SH-SY5Y (cell line): ENCODE measurements at regions not wholly inside any gene's neighbourhood (a gene's known extent, or its start where the extent isn't known, plus 50 kb on each side); places are given as distances from the start of the nearest gene placed in this dataset.

Experiments
- GATA2 ChIP-seq: IDR thresholded peaks from 2 replicates; pipeline ENCODE4 v1.6.1; 2011; ENCODE audit warnings: mild to moderate bottlenecking, low read depth, low read length
- GATA3 ChIP-seq: IDR thresholded peaks from 2 replicates; pipeline ENCODE4 v1.6.1; 2011; ENCODE audit warnings: low read depth, mild to moderate bottlenecking, low read length, moderate library complexity

GRCh38 chr2:56484906-56485305 is 301.1 kb downstream of the CCDC85A start:
- TF ChIP-seq GATA2 (no peak), GATA3 (no peak)
